ENCODE measurements at regions not wholly inside any gene's neighbourhood (a gene's known extent, or its start where the extent isn't known, plus 50 kb on each side); places are given as distances from the start of the nearest gene placed in this dataset.

- no peak for DNase-seq
- no peak overlapping the region for H3K27ac ChIP-seq
- no peaks in the 10 kb centered on the region for H3K9me3 ChIP-seq
- H3K4me3 ChIP-seq = no peak overlapping the region
- H3K36me3 ChIP-seq = no peaks in the 10 kb centered on the region
- no peak for TF ChIP-seq POLR2A (IDR thresholded peaks at IDR 0.05)
- no peak for TF ChIP-seq CTCF (IDR thresholded peaks at IDR 0.05)
- H3K27me3 ChIP-seq = no peaks in the 10 kb centered on the region
- H3K4me1 ChIP-seq = no peaks in the 10 kb centered on the region
These were observed 612.6 kb downstream of the GALR1 start for GRCh38 chr18:77862066-77862757.

DNA sequence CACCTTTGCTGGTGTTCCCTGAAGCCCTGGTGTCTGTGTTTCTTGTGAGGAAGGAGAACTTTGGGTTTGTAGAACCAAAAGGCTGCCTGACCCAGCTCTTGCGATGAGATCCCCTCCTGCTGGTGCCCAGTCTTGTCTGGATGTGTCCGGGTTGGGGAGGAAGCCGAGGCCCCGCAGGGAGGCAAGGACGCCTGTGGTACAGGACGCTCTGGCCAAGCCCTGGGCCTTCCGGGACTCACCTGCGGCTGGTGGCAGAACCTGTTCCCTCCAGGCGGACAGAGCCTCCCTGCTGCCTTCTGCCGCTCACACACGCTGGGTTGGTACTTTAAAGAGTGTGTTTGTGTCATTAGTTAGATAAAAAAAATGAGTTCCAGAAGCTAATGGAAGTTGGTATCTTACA lies 616.2 kb downstream of the GALR1 start:
- TF ChIP-seq POLR2A (IDR thresholded peaks at IDR 0.05) (no peak), CTCF (IDR thresholded peaks at IDR 0.05) (no peak)
- no peak overlapping the region for H3K27ac ChIP-seq
- no peaks in the 10 kb centered on the region for H3K36me3 ChIP-seq
- H3K4me1 ChIP-seq = no peaks in the 10 kb centered on the region
- H3K9me3 ChIP-seq = no peaks in the 10 kb centered on the region
- no peaks in the 10 kb centered on the region for H3K27me3 ChIP-seq
- no peak for DNase-seq
- H3K4me3 ChIP-seq = no peak overlapping the region

DNA sequence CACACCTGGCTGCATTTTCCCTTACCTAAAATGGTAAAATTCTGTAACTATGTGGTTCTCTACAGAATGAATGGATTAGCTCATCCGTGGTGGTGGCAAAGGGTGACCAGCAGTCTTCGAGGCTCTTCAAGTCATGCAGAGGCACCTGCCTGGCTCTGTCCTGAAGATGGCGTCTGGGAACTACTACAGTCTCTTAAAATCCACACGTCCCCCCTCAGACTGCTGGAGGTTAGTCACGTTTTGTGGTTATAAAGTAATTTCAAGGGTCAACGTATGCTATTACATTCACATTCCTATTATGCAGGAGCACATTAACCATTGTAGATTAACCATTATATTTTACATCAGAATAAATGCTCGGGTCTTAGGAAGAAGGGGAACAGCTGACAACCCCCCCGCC lies 616.7 kb downstream of the GALR1 start:
- no peak for TF ChIP-seq POLR2A (IDR thresholded peaks at IDR 0.05)
- no peak for TF ChIP-seq CTCF (IDR thresholded peaks at IDR 0.05)
- H3K4me3 ChIP-seq = no peak overlapping the region
- H3K27ac ChIP-seq = no peak overlapping the region
- H3K4me1 ChIP-seq = no peaks in the 10 kb centered on the region
- no peaks in the 10 kb centered on the region for H3K27me3 ChIP-seq
- DNase-seq = no peak
- H3K36me3 ChIP-seq = no peaks in the 10 kb centered on the region
- H3K9me3 ChIP-seq = no peaks in the 10 kb centered on the region

GRCh38 chr18:77870199-77870598 lies 620.6 kb downstream of the GALR1 start:
- Histone ChIP-seq H3K4me3 (no peak overlapping the region), H3K4me1 (no peaks in the 10 kb centered on the region), H3K27me3 (no peaks in the 10 kb centered on the region), H3K9me3 (no peaks in the 10 kb centered on the region), H3K27ac (no peak overlapping the region), H3K36me3 (no peaks in the 10 kb centered on the region)
- no peak for TF ChIP-seq CTCF (IDR thresholded peaks at IDR 0.05)
- no peak for TF ChIP-seq POLR2A (IDR thresholded peaks at IDR 0.05)
- DNase-seq = no peak

GRCh38 chr18:77870894-77871293 lies 621.2 kb downstream of the GALR1 start:
- Histone ChIP-seq H3K9me3 (no peaks in the 10 kb centered on the region), H3K27ac (no peak overlapping the region), H3K4me1 (no peaks in the 10 kb centered on the region), H3K27me3 (no peaks in the 10 kb centered on the region), H3K4me3 (no peak overlapping the region), H3K36me3 (no peaks in the 10 kb centered on the region)
- TF ChIP-seq POLR2A (IDR thresholded peaks at IDR 0.05) (no peak), CTCF (IDR thresholded peaks at IDR 0.05) (no peak)
- DNase-seq = no peak

DNA sequence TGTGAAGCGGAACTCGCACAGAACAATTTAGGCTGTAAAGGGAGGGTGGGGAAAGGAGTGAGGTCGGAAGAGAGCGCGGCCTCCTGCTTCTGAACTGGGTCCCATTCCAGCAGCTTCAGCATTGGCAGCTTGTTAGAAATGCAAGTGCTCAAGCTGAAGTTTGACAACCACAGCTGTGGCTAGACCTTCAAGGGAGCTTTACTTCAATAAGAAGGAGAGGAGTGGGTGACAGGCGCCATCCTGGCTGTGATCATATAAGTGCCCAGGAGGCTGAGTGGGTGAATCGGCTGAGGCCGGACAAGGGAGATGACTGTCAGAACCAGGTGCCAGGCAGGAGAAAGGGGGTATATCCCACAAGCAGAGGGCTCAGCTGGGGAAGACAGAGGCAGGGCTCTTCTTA lies 622.5 kb downstream of the GALR1 start:
- H3K4me1 ChIP-seq = no peaks in the 10 kb centered on the region
- DNase-seq = no peak
- no peaks in the 10 kb centered on the region for H3K27me3 ChIP-seq
- TF ChIP-seq POLR2A (IDR thresholded peaks at IDR 0.05) (no peak), CTCF (IDR thresholded peaks at IDR 0.05) (no peak)
- H3K36me3 ChIP-seq = no peaks in the 10 kb centered on the region
- no peak overlapping the region for H3K27ac ChIP-seq
- no peak overlapping the region for H3K4me3 ChIP-seq
- H3K9me3 ChIP-seq = no peaks in the 10 kb centered on the region
